ENCODE measurements at regions not wholly inside any gene's neighbourhood (a gene's known extent, or its start where the extent isn't known, plus 50 kb on each side); places are given as distances from the start of the nearest gene placed in this dataset.
"Not testable (repeated sequence)": the region's sequence is repeated elsewhere in the genome, so short reads cannot be mapped to it uniquely, and the experiment has no call there.

DNA sequence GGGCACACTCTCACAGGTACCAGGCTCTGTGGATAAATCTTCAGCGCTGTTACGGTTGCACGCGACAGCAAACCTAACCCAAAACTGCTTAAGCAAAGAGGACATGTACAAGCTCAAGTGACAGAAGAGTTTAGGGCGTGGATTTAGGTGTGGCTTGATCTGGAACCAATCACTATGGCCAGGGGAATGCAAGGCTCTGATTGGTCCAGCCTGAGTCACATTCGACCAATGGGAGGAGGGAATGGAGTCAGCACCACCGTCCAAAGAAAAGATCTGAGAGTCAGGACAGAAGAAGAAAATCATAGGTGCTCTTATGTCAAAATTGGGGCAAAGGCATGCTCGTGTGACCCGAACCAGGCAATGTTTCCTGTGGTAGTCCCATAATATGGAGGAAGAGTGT lies 139.0 kb downstream of the TRIM43 start:
- H3K9me3 ChIP-seq (ENCODE audit: control insufficient read depth, low read depth, low read length), result no peaks in the 10 kb centered on the region
- no peaks in the 10 kb centered on the region for H3K36me3 ChIP-seq (ENCODE audit: control insufficient read depth, low read depth, low read length)
- H3K9ac ChIP-seq (ENCODE audit: low read length), result no peak overlapping the region
- H3K4me3 ChIP-seq (ENCODE audit: low read length), result no peak overlapping the region
- H3K4me1 ChIP-seq (ENCODE audit: control insufficient read depth, low read depth, low read length), result no peaks in the 10 kb centered on the region
- H3K27ac ChIP-seq (ENCODE audit: low read length), result no peak overlapping the region
- no peaks in the 10 kb centered on the region for H3K27me3 ChIP-seq (ENCODE audit: control insufficient read depth, insufficient read depth, low read length)

DNA sequence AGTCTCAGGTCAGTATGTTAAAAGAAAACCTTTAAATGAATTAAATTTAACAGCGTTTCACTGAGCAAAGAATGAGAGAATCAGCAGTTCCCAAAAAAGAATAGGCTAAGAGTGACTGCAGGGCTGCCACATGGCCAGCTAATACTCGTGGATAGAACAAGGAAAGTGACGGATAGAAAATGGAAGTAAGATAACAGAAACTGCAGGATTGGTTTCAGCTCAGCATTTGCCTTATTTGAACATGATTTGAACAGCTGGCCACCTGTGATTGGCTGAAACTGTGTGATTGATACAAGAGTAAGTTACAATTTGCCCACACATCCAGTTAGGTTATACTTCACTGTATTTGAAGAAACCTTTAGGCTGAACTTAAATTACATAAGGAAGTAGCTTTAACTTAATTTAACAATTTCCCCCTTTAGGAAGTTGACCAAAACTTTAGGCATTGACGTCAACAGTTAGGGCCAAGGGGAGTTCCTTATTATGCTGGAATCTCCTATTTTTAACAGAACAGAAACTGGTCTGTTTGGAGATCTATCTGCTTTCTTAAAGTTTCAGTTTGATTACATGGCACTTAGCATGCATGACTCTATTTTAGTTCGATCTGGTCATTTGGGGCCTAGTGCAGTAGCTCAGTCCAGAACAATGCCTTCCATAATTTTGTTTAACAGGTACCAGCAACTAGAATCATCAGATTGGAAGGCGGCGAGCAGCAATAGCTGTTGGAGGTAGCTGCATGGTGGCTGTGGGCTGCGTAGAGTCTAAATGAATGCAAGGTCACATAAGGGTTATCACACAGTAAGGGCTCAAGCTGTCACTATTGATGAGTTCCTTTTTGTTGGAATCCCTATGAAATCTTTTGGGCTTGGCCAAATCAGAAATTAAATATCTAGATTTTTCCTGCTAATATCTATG lies 143.4 kb downstream of the TRIM43 start:
- no peaks in the 10 kb centered on the region for H3K36me3 ChIP-seq (ENCODE audit: control insufficient read depth, low read depth, low read length)
- H3K4me1 ChIP-seq (ENCODE audit: control insufficient read depth, low read depth, low read length), result no peaks in the 10 kb centered on the region
- no peak overlapping the region for H3K9ac ChIP-seq (ENCODE audit: low read length)
- no peaks in the 10 kb centered on the region for H3K9me3 ChIP-seq (ENCODE audit: control insufficient read depth, low read depth, low read length)
- no peak overlapping the region for H3K27ac ChIP-seq (ENCODE audit: low read length)
- H3K27me3 ChIP-seq (ENCODE audit: control insufficient read depth, insufficient read depth, low read length), result no peaks in the 10 kb centered on the region
- H3K4me3 ChIP-seq (ENCODE audit: low read length), result no peak overlapping the region

DNA sequence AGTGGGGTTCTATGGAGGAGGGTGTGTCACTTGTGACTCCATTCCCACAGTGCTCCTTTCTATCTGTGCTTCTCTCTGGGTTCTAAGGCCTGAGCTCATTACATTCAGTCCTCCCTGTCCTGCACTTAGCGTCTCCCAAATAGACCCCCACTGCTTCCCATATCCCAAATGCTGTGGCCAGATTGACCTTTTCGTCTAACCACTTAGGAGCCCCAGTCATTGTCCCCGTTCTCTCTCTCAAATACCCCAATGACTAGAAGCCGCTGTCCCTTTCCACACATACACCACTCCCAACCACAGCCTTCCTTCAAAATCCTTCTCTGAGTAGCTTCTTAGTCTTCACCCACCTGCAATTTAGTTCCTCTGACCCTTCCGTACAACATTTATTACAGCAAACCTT lies 146.5 kb downstream of the TRIM43 start:
- Histone ChIP-seq H3K36me3 (ENCODE audit: control insufficient read depth, low read depth, low read length) (no peaks in the 10 kb centered on the region), H3K27me3 (ENCODE audit: control insufficient read depth, insufficient read depth, low read length) (no peaks in the 10 kb centered on the region), H3K27ac (ENCODE audit: low read length) (no peak overlapping the region), H3K9ac (ENCODE audit: low read length) (no peak overlapping the region), H3K9me3 (ENCODE audit: control insufficient read depth, low read depth, low read length) (no peaks in the 10 kb centered on the region), H3K4me1 (ENCODE audit: control insufficient read depth, low read depth, low read length) (no peaks in the 10 kb centered on the region), H3K4me3 (ENCODE audit: low read length) (no peak overlapping the region)

DNA sequence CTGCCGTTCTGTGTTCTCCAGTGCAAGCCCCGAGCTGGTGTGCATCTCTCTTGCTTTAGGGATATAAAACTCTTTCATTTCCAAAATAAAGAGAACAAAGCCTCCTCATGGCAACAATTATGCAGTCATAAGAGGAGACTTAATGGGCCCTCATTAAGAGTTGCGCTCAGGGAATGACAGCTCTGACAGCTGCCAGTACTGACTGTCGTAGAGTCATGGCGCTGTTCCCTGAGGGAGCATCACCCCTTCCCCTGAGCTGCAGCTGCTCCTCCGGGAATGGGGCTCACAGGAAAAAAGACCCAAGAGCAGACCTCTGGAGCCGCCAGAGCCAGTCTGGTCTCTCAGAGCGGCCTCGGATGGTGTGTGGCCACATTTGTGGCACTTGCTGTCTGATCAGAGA lies 160.3 kb downstream of the TRIM43 start:
- H3K27ac ChIP-seq (ENCODE audit: low read length); H3K36me3 ChIP-seq (ENCODE audit: control insufficient read depth, low read depth, low read length); H3K27me3 ChIP-seq (ENCODE audit: control insufficient read depth, insufficient read depth, low read length); H3K4me3 ChIP-seq (ENCODE audit: low read length); H3K4me1 ChIP-seq (ENCODE audit: control insufficient read depth, low read depth, low read length); H3K9ac ChIP-seq (ENCODE audit: low read length); H3K9me3 ChIP-seq (ENCODE audit: control insufficient read depth, low read depth, low read length): not testable (repeated sequence)

DNA sequence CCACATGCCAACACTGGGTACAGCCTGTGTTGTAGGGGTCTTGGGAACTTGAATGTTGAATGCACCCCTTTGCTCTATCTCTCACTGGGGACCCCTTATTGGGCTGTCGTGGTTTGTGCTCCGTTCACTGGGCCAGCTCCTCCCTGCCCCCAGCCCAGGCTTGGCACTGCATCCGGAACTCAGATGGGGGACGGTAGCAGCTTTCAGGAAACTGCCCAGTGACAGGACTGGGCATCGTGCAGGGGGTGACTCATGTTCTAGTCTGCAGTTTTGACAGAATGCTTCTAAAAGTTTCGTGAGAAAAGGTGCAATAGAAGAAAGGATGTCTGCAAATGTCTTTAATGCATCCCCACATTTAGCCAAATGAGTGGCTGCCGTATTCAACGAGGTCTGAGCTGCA lies 162.0 kb downstream of the TRIM43 start:
- H3K27ac ChIP-seq (ENCODE audit: low read length); H3K27me3 ChIP-seq (ENCODE audit: control insufficient read depth, insufficient read depth, low read length); H3K9me3 ChIP-seq (ENCODE audit: control insufficient read depth, low read depth, low read length); H3K9ac ChIP-seq (ENCODE audit: low read length); H3K4me3 ChIP-seq (ENCODE audit: low read length); H3K36me3 ChIP-seq (ENCODE audit: control insufficient read depth, low read depth, low read length); H3K4me1 ChIP-seq (ENCODE audit: control insufficient read depth, low read depth, low read length): not testable (repeated sequence)

DNA sequence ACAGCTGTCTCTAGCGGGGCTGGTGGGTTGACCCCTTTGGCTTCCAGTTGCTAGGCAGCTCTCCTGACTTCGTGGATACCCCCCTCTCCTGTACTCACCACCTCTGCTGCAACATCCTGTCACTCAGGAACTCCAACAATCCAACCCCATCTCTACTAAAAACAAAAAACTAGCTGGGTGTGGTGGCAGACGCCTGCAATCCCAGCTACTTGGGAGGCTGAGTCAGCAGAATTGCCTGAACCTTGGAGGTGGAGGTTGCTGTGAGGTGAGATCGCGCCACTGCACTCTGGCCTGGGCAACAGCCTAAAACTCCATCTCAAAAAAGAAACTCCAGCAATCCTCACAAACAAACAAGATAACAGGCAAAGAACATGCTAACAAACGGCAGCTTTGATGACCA lies 162.4 kb downstream of the TRIM43 start:
- H3K4me3 ChIP-seq (ENCODE audit: low read length); H3K27ac ChIP-seq (ENCODE audit: low read length); H3K9me3 ChIP-seq (ENCODE audit: control insufficient read depth, low read depth, low read length); H3K9ac ChIP-seq (ENCODE audit: low read length); H3K27me3 ChIP-seq (ENCODE audit: control insufficient read depth, insufficient read depth, low read length); H3K36me3 ChIP-seq (ENCODE audit: control insufficient read depth, low read depth, low read length); H3K4me1 ChIP-seq (ENCODE audit: control insufficient read depth, low read depth, low read length): not testable (repeated sequence)

DNA sequence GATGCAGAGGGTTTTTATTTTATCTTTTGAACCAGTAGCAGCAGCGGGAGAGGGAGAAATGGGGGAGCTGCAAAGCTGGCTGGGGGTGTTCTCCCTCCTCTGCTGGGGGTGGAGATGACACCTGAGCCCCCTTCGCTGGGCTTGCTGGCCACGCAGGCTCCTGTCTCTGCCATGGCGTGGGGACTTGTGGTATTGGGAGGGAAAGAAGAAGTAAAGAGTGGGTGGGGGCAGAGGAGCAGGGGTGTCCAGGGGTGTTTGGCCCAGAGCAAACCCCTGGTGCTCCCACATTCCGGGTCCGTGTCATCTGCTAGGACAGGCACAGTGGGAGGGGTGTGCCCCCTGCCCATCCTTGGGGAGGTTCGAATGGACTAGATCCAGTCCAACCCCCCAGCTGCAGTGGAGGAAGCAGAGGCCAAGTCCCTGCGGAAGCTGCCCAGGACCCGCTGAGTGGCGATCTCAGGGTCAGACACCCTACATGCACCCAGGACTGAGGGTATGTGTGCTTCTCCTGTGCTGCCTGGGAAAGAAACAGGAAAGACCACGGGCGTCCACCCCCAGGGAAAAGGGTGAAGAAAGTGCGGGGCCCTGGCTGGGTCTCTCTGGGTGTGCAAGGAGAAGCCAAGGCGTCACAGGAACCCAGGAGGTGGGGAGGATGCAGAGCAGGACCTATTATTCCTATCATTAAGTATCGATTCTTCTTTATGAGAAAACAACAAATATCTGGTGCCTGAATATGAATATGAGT lies 163.2 kb downstream of the TRIM43 start:
- not testable (repeated sequence) for H3K4me3 ChIP-seq (ENCODE audit: low read length); H3K4me1 ChIP-seq (ENCODE audit: control insufficient read depth, low read depth, low read length); H3K9ac ChIP-seq (ENCODE audit: low read length); H3K27me3 ChIP-seq (ENCODE audit: control insufficient read depth, insufficient read depth, low read length); H3K9me3 ChIP-seq (ENCODE audit: control insufficient read depth, low read depth, low read length); H3K27ac ChIP-seq (ENCODE audit: low read length); H3K36me3 ChIP-seq (ENCODE audit: control insufficient read depth, low read depth, low read length)

DNA sequence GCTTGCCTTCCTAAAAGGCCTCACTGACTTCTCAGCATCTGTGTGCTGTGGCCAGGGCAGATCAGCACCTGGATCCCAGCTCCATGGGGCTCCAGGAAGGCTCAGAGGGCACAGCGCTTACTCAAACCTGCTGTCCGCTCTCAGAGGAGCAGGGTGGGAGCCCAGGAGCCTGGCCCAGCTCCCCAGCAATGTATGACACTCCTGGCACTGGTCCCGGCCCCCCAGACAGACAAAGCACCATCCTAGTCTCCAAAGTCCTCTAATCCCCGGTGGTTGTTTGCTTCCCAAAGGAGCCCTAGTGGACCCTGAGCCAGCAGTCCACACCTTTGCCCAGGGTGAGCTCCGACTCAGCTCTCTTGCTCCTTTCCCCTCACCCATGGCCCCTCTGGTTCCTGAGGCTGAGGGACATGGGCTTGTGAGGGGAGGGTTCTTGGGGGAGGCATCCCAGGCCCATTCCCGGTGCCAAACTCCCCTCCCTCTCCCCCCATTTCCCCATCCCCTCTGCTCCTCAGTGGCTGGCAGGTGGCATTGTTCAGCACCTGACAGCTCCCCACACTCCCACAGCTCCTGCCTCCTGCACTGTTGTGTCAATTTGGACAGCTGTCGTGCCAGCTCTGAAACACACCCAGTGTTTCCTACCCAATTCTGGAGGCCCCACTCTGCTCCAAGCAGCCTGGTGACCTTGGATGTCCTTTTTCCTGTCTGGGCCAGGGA lies 164.3 kb downstream of the TRIM43 start:
- not testable (repeated sequence) for H3K4me1 ChIP-seq (ENCODE audit: control insufficient read depth, low read depth, low read length); H3K4me3 ChIP-seq (ENCODE audit: low read length); H3K27ac ChIP-seq (ENCODE audit: low read length); H3K9ac ChIP-seq (ENCODE audit: low read length); H3K27me3 ChIP-seq (ENCODE audit: control insufficient read depth, insufficient read depth, low read length); H3K9me3 ChIP-seq (ENCODE audit: control insufficient read depth, low read depth, low read length); H3K36me3 ChIP-seq (ENCODE audit: control insufficient read depth, low read depth, low read length)

DNA sequence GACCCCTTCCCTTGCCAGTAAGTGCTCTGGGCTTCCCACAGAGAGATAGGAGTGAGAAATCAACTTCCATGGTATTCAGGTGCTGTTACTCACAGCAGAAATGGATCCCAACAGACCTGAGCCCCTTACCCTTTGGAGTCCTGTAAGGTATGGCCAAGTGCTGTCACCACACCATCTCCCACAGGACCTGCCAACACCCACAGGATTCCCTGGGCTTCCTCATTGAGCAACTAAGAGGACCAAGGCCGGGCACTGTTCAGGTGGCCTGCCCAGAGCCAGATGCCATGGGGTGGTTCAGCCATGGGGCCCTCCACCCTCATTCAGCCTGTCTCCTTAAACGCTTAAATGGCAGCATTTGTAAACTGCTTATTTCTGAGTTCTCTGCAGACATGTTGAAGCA lies 166.2 kb downstream of the TRIM43 start:
- Histone ChIP-seq H3K4me3 (ENCODE audit: low read length) (no peak overlapping the region), H3K9me3 (ENCODE audit: control insufficient read depth, low read depth, low read length) (no peaks in the 10 kb centered on the region), H3K9ac (ENCODE audit: low read length) (no peak overlapping the region), H3K4me1 (ENCODE audit: control insufficient read depth, low read depth, low read length) (no peaks in the 10 kb centered on the region), H3K27ac (ENCODE audit: low read length) (no peak overlapping the region), H3K36me3 (ENCODE audit: control insufficient read depth, low read depth, low read length) (no peaks in the 10 kb centered on the region), H3K27me3 (ENCODE audit: control insufficient read depth, insufficient read depth, low read length) (no peaks in the 10 kb centered on the region)

DNA sequence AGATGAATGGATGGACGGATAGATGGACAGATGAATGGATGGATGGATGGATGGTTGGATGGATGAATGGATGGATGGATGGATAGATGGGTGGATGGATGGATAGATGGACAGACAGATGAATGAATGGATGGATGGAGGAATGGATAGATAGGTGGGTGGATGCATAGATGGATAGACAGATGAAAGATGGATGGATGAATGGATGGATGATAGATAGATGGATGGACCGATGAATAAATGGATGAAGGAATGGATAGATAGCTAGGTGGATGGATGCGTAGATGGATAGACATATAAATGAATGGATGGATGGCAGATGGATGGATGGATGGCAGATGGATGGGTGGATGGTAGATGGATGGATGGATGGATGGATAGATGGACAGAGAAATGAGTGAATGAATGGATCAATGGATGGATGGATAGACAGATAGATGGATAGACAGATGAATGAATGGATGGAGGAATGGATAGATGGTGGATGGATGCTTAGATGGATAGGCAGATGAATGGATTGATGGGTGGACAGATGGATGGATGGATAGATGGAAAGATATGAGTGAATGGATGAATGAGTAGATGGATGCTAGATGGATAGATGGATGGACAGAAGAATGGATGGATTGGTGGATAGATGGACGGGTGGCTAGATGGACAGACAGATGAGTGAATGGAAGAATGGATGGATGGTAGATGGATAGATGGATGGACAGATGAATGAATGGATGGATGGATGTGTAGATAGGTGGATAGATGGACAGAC lies 167.9 kb downstream of the TRIM43 start:
- H3K27me3 ChIP-seq (ENCODE audit: control insufficient read depth, insufficient read depth, low read length), result no peaks in the 10 kb centered on the region
- no peaks in the 10 kb centered on the region for H3K4me1 ChIP-seq (ENCODE audit: control insufficient read depth, low read depth, low read length)
- H3K9me3 ChIP-seq (ENCODE audit: control insufficient read depth, low read depth, low read length), result no peaks in the 10 kb centered on the region
- H3K36me3 ChIP-seq (ENCODE audit: control insufficient read depth, low read depth, low read length), result no peaks in the 10 kb centered on the region
- H3K9ac ChIP-seq (ENCODE audit: low read length), result no peak overlapping the region
- no peak overlapping the region for H3K4me3 ChIP-seq (ENCODE audit: low read length)
- no peak overlapping the region for H3K27ac ChIP-seq (ENCODE audit: low read length)

DNA sequence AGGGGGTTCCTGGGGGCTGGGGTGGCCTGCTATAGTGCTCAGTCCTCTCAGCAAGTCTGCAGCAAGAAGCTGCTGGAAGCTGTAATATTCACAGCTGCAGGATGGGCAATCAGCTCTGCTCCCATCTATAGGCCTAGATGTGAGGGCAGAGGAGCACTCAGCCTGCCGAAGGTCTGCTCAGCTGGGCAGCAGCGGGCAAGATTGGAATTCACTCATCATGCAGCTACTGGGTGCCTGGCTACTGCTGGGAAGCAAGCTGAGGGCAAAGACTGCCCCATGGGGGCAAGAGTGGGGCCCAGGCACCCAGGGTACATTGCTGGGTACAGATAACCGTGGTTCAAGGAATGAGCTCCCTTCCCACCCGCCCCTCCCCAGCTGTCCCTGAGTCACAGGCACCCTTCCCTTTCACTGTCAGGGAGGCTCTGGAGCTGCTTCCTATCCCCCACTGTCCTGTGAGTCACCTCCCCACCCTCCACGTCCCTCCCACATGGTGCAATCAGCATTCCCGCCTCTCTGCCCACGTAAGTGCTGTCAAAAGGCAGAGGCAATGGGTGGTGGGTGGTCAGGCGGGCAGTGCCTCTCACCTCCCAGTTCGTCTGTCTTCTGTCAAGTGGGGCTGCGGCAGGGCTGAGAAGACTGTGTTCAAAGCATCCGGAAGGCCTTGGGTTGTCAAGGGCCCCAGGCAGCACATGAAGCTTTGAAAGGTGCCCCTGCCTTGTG lies 169.2 kb downstream of the TRIM43 start:
- Histone ChIP-seq H3K4me3 (ENCODE audit: low read length) (no peak overlapping the region), H3K36me3 (ENCODE audit: control insufficient read depth, low read depth, low read length) (no peaks in the 10 kb centered on the region), H3K27ac (ENCODE audit: low read length) (no peak overlapping the region), H3K9ac (ENCODE audit: low read length) (no peak overlapping the region), H3K27me3 (ENCODE audit: control insufficient read depth, insufficient read depth, low read length) (no peaks in the 10 kb centered on the region), H3K9me3 (ENCODE audit: control insufficient read depth, low read depth, low read length) (no peaks in the 10 kb centered on the region), H3K4me1 (ENCODE audit: control insufficient read depth, low read depth, low read length) (no peaks in the 10 kb centered on the region)
